AML-193 (cell line): ENCODE measurements at regions not wholly inside any gene's neighbourhood (a gene's known extent, or its start where the extent isn't known, plus 50 kb on each side); places are given as distances from the start of the nearest gene placed in this dataset.

ENCODE experiments used
- DNase-seq, 2 experiments: peaks; one replicate each; lab custom pipeline; 2025; lab: John Stamatoyannopoulos, UW

GRCh38 chr4:1463088-1463926 is 57.1 kb upstream of the NKX1-1 start:
- DNase-seq, result no peak

GRCh38 chr4:1462768-1463075 is 56.5 kb upstream of the NKX1-1 start:
- DNase-seq, result no peak

DNA sequence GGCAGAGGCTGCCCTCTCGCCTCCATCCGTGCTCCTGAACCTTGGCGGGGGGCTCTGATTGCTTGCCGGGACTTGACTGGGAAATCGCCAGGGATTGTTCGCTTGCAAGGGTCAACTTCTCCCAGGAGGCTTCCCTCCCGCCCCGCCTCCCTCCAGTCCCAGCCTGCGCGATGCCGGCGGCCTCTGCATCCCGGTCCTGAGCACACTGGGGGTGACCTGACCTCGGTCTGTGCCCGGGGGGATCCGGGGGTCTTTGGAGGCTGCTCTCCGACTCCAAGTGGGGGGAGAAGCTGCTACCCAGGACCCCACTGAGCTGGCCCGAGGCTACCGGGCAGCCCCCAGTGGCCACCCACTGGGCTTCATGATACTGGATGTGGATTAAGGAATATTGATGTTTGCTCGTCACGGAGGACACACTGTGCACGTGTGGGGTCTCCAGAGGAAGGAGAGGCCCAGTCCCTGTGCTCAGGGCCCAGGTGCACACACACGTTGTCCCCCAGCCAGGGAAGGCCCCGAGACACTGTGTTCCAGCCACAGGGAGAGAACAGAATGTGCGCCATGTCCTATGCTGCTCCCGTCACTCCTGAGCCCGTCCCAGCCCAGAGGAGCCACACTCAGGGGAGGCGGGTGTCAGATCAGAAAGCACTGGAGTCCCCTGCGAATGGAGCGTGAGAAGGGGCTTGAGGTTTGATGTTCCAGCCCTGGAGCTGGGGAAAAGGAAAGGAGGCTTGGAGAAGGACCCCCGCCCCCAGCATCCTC is 55.9 kb upstream of the NKX1-1 start:
- no peak for DNase-seq

DNA sequence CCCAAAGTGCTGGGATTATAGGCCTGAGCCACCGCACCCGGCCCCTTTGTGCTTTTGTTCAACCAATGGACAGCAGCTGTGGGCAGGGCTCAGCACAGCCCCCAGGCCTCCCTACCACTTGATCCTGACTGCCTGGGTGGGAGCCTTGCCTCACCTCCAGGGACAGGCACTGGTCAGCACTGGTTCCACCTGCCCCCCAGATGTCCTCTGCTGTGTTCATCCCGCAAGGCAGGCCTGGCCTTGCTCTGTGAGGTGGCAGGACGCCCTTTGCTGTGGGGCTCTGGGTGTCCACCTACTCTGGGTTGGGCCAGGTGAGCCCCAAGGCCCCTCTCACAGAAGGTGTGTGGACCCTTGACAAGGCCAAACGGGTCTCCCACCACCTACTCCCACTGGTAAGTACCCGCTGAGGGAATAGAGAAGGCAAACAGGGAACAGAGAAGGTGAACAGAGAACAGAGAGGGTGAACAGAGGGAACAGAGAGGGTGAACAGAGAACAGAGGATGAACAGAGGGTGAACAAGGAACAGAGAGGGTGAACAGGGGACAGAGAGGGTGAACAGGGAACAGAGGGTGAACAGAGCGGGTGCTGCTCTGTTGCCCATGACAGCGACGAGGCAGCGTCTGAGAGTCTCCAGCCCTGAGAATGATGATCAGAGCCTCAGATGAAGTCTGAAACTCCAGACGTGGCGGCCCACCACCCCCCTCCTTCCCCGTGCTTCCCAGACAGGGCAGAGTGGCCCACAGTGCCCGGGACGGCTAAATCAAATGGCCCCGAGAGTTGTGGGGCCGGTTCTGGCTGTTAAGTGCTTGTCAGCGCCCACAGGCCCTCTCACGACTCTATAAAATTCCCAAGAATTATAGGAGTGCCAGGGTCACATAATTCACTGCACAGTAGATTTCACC is 55.0 kb upstream of the NKX1-1 start:
- no peak for DNase-seq

GRCh38 chr4:1459722-1460511 is 53.7 kb upstream of the NKX1-1 start:
- DNase-seq, result no peak

GRCh38 chr4:1459081-1459721 is 53.0 kb upstream of the NKX1-1 start:
- no peak for DNase-seq

- no peak for DNase-seq
Observed at GRCh38 chr4:1458581-1458980, 52.3 kb upstream of the NKX1-1 start.
